NCI-H146 treated with DMSO at 0.1 percent for 48 hours (cell line): ENCODE measurements at regions not wholly inside any gene's neighbourhood (a gene's known extent, or its start where the extent isn't known, plus 50 kb on each side); places are given as distances from the start of the nearest gene placed in this dataset.
A peak's percentile ranks its signal among the peaks of the same experiment; 100 is the strongest.

ENCODE experiments used
- DNase-seq: peaks from one replicate; lab custom pipeline; 2025; ENCODE audit not compliant: unreplicated experiment; lab: John Stamatoyannopoulos, UW

DNA sequence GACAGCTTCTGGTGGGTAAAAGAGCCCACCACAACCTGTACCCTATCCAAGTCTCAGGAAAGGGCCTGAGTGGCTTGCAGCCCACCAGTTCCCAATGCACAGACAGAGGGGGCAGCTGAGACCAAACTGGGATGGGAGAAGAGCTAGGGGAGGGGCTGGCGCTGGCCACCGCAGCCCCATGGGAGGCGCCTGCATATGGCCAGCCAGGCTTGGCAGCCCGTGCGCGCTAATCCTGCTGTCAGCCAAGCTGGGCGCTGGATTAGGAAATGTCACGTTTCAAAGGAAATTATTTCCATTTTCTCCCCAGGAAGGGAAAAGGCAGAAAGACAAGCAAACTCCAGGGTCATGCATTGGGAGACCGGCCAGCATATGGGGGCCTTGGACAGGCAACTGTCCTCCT, 236.8 kb downstream of the BUD13 start:
- DNase-seq = no peak

DNA sequence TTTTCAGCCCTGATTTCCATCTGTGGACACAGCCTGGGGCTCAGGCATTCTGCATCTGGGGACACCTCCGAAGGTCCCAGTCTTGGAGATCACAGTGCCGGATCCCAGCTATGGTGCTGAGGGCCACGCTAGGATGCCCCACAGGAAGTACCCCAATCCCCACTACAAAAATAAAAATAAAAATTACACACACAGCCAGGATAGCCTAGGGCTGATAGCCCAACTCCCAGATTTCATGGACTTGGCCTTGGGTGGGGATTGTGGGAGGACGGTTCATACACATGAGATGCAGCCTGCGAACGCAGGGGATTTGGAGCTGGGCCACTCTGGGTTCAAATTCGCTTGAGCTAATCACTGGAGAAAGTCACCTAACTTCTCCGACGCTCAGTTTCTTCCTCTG, 237.7 kb downstream of the BUD13 start:
- DNase-seq = no peak

DNA sequence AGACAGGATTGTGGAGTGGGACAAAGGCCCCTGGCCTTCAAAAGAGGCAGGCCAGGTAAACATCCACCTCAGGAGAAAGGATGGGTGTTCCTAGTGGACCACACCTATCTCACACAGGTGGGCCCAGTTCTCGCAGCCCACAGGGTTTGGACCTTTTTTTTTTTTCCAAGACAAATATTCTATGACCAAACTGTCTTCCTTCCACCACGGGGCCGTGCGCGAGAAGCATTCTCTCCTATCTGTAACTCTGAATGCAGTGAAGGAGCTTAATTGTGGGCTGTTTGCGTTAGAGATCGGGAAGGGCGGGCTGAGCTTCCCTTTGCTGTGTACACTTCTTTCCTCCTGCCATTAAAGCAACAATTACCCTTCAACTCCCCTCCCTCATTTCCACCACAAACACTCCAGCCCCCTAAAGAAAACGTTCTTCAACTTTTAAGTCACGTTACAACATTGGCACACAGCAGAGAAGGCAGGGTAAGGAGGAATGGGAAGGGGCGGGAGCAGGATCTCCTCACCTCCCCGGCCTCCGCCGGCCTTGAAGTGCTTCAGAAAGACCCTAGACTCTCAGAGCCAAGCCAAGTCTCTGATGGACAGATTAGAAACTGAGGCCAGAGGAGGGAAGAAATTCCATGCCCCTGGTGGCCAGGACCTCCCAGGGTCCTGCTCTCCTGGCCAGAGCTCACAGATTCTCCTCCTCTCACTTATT, 238.4 kb downstream of the BUD13 start:
- no peak for DNase-seq

DNA sequence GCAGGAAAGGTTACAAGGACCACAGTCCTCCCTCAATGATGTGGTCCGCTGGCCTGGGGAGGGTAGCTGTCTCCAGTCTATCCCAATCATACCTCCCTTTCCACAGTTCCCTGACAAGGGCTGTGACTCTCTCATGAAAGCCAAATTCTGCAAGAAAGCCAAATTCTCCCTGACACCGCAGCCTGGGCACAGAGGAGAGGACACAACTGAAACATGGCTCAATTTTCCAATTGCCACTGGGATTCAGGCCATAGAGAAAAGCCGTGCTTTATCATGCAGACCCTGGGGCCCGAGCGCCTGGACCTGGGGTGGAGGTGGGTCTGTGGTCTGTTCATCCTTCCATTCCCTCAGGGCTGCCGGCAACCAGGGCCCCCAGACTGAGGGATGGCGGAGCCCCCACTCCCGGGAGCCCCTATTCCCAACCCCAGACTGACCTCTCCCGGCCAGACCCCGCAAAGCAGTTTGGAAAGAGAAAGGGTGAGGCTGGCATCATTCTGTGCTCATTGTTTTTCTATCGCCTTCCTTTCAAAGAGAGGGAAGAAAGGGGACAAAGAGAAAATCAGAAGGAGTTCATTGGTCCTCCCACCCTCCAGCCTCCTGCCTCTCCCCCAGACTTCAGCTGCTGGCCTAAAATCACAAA, 239.5 kb downstream of the BUD13 start:
- no peak for DNase-seq

DNA sequence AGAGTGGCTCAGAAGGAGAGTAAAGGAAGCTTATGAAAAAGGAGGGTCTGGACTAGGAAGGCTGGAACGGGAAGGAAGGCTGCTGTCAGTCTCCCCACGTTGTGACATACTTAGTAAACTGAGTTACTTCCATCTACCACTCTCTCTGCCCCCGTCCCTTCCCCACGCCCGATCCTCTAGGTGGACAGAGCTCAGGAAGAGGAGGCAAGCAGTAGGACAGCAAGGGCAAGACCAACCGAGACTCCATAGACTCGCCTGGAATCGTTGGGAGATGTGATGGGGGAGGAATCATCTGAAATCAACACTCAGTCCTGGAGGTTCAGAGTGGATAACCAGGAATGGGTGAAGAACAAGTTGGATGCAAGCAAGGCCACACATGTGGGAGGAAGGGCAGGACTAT, 240.7 kb downstream of the BUD13 start:
- no peak for DNase-seq

DNA sequence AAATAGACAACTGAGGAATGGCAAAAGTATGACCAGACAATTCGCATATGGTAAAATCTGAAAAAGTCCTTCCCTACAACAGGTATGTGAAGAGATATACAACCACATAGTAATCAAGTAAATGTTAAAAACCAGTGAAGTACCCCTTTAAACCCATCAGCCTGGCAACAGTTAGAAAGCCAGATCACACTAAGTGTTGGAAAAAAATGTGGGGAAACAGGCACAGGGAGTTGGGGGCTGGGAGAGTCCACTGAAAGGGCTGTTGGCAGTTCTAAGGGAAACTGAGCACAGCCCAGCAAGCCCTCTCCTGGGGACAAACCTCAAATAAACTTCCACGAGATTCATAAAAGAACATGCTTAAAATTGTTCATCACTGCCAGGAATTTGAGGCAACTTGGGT, 242.1 kb downstream of the BUD13 start:
- DNase-seq = no peak

DNA sequence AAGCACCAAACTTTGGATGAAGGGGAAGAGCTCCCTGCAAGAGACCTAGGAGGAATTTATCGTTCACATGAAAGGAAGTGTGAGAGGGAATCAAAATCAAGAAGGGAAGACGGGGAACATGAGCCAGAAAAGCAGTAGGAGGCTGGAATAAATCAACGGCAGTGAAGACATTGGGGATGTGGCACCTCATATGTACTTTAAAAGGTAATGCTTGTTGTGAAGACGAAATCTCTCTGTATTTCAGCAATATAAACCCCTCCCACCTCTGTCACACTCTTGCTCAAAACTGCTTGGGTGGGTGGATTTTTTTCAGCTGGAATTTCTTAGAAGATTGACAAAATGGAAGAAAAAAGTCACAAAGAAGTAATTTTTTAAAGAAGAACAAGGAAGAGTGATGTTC, 243.5 kb downstream of the BUD13 start:
- no peak for DNase-seq

DNA sequence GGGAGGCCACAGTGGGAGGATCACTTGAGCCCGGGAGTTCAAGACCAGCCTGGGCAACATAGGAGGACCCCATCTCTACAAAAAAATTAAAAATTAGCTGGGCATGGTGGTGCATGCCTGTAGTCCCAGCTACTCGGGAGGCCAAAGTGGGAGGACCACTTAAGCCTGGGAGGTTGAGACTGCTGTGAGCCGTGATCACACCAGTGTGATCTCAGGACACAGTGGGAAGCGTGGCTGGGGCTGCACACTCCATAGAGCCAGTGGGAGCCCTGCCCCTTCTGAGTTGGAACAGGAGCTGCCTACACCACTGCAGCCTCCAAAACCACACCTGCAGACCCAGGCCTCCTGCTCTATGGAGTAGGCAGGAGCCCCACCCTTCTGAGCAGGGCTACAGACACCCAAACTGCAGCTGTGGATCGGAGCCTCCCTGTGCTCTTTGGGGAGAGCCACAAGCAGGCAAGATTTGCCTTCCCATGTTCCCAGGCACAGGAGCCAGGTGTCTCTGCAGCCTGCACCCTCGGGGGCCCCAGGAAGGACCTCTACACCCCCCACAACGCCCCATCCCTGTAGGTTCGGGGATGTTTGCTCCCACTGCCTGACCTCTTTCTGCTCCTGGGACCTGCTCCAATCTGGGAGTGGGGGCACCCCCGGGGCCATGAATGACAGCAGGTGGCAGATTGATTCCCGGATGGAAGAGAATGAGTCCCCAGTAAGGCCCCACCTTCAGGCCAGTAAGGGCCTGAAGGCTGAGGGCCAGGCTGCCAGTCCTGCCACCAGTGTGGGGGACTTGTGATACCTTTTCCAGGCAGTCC, 245.4 kb downstream of the BUD13 start:
- DNase-seq = no peak

DNA sequence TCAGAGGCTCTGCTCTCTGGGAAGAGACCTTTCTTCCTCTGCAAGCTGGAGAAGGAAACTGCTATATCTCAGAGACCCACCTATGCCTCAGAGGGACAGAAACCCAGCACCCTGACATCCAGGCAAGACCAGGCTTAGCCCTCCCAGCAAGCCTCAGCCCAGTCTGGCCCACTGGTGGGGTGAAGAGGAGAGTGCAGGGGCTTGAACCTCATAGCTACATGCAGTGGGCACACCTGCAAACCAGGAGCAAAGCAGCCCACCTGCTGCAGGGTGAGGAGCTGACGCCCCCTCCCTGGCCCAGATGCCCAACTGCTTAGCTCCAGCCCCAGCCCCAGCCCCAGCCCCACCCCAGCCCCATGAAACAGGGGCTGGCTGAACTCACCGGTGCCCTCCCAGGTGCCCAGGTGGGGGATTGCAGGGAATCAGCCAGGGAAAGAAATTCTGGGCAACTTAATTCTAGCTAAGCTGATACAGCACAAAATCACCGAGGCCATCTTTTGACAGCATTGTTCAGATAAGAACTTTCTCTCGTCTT, 246.8 kb downstream of the BUD13 start:
- DNase-seq = no peak

DNA sequence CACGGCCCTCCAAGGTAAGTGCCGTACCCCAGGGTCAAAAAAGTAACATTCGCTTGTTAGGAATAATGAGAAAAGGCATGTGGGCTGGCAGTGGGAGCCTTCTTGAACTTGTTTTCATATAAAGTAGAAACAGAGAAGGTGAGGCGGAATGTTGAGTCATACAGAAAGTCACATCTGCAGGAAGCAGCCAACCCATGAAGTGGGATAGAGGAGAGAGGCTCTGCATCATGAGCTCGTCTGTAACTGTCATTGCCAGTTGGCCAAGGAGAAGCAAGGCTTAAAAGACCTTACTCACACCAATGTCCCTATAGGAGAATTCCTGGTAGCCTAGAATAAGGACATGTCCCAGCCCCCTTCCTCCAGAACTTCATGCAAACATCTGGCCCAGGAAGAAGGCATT, 253.3 kb downstream of the BUD13 start:
- no peak for DNase-seq

DNA sequence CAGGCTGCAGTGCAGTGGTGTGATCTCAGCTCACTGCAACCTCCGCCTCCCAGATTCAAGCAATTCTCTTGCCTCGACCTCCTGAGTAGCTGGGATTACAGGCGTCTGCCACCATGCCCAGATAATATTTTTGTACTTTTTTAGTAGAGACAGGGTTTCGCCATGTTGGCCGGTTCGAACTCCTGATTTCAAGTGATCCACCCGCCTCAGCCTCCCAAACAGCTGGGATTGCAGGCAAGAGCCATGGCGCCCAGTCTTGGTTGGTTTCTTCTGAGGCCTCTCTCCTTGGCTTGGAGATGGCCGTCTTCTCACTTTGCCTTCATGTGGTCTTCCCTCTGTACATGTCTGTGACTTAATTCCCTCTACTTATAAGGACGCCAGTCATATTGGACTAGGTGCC, 254.6 kb downstream of the BUD13 start:
- DNase-seq = no peak

DNA sequence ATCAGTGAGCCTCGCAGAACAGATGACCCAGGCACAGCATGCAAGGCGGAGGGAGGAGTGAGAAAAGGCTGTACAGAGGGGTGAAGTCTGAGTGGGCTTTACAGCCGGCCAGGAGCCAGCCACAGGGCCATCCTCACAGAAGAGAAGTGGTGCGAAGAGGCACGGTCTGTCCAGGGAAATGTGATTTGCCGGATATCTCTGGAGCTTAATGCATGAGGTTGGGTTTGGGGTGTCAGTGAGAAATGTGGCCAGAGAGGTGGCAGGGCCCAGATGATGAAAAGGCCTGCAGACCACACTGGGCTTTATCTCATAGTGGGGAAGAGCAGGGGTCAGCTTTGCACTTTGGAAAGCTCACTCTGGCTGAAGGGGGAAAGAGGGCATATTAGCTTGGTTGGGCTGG, 255.2 kb downstream of the BUD13 start:
- no peak for DNase-seq

DNA sequence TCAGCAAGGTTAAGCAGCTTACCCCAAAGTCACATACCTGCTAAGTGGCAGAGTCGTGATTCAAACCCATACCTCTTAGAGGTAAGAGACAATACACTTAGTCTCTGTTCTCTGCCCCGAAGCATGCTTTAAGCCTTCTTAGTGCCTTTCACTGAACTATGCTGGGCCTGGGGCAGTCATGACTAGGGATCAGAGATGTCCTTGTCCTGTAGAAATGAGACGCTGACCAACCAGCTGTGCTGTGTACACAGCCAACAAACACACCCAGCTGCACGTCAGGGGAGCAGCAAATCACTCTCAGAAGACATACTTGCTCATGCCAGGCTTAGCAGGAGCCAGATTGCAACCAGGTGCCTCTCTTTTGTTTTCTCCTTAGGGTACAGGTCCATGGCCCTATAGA, 255.7 kb downstream of the BUD13 start:
- peak; percentile 28 for DNase-seq

DNA sequence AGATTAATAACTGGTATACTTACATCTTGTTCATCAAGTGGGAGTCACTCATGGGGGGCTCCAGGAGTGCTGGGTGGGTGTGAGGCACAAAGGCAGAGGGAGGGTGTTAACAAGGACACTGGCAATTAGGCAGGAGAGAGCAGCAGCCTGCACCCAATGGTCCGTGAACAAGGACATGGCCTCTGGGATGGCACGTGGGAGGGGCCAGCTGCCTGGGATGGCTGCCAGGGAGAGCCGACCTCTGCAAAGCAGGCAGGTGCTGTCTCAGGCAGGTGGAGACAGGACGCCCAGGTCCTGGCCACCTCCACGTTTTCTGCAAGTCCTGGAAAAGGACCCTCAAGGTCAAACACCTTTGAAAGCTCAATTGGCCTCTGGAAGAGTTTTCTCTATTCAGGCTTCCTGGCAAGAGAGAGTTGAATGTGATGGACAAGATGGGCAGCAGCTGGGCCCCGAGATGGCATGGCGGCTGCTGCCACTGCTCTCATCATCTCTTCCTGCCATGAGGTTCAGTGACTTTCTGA, 257.1 kb downstream of the BUD13 start:
- DNase-seq = peak; percentile 52

DNA sequence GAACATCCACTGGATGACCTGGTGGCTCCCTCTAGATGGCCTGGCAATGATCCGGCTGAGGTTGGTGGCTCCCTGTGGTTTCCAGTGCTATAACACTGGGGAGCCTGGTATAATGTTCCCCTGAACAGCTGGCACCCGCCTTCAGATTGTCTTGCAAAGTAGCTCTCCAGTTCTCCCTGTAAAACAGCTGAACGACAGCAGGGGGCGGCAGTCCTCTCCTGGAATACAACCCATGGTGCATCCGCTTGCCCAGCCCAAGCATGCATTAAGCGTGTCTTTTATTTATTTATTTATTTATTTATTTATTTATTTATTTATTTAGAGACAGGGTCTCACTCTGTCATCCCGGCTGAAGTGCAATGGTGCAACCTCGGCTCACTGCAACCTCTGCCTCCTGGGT, 258.9 kb downstream of the BUD13 start:
- DNase-seq = peak; percentile 39

DNA sequence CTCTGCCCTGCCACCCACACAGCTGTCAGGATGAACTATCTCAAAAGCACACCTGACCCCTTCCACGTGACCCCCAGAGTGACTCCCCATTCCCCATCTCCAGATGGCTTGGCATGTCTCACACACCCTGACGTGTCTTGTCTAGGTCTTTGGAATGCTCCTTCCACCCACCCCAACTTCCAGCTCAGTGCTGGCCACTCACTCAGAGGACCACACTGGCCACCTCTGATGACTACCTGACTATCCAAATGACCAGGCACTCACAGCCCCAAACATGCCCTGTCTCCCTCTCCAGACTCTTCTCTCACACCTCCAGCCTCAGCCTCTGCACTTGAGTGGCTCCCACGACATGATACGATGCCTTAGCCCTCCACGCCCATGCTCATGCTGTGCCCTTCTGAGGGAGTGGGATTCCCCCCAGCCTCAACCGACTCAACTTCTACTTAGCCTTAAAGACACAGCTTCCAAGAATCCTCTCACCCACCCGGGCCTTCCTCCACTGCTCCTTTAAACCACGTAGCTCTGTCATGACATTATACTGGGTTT, 259.4 kb downstream of the BUD13 start:
- DNase-seq = no peak

DNA sequence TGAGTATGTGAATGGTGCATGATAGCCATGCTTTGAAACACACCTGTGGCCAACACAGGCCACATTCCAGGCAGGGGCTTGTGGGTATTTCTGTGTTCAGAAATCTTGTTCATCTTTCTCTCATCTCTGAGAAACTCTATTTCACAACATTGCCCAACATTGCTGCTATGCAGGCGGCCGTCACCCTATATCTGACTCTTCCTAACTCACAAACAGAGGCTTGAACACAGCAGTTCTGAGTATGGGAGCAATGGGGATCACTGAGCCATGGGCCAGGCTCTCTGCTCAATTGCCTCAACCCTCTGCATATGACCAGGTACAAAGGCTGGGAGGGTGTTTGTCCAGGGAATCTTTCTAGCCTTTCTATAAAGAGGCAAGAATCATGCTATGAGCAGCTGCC, 259.9 kb downstream of the BUD13 start:
- DNase-seq = no peak

DNA sequence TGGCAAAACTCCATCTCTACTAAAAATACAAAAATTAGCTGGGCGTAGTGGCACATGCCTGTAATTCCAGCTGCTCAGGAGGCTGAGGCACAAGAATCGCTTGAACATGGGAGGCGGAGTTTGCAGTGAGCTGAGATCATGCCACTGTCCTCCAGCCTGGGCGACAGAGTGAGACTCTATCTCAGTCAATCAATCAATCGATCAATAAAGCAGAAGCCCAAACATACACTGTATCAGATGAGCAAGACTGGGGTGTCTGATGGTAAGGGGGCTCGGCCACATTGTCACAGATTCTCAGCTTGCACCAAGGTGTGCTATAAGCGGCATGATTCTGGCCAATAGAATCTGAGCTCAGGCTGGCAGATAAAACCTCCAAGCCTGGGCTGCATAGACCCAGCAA, 261.1 kb downstream of the BUD13 start:
- DNase-seq = no peak

DNA sequence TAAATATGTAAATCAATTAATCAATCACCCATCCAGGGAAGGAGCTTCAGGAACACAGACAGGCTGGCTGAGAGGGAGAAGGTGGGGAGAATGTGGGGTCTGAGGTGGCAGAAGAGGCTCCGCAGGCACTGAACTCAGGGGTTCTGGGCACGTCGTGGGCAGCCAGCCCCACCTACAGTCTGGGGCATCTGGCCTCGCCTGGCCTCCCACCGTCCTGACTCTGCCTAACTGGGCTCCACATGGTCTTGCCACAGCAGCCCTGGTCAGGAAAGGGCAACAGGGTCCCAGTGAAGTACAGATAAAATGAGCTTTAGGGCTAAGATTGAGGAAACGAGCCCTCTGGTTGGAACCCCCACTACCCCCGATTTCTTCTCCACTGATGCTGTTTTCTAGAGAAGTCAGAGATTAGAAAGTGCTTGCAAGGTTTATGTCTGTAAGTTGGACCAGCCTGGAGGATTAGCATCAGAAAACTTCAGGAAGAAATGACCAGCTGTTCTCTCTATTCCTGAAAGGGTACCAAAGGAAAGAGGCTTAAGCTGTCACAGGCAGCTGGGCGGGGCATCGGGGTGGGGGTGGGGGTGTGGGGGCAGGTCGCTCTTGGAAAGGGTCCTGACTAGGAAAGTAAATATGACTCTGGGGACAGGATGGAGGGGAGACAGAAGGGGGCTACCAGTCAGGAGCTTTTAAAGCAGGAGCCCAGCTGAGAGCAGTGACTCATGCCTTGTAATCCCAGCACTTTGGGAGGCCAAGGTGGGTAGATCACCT, 261.7 kb downstream of the BUD13 start:
- DNase-seq = no peak

DNA sequence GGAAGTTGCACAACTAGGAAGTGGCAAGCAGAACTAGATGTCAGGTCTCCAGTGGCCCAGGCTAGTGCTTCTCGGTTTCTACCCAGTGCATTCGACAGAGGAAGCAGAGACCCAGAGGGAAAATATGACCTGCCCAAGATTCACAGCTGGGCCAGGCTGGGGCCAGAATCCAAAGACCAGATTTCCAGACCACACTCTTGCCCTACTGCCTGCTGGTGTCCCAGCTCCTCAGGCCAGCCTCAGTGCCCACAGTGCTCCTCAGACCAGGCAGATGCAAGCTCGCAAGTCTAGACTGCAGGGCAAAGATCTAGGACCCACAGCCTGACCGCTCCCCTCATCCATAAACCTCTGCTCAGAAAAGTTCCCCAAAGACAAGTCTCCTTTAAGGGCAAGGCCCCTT, 262.6 kb downstream of the BUD13 start:
- no peak for DNase-seq

DNA sequence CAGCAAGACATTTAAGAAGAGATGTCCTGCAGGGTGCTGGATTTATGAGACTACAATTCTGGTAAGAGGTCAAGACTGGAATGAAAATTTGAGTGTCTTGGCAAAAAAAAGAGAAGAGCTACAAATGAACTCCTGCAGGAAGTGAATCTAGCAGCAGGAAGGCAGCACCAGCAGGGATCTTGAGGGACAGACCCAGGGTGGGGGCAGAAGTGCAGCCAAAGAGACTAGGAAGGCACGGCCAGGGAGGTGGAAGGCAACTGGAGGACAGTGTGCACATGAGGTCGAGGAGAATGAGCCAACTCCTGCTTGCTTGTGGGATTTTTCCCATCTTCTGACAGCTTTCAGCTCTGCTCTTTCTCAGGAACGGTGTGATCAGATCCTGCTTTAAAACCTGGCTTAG, 263.2 kb downstream of the BUD13 start:
- DNase-seq = no peak
